OCI-LY7 (cell line): ENCODE measurements at regions not wholly inside any gene's neighbourhood (a gene's known extent, or its start where the extent isn't known, plus 50 kb on each side); places are given as distances from the start of the nearest gene placed in this dataset.

Experiments
- BruUV-seq: library from RNA; stranded (reverse); fragments of 400-500 nt; replicated peaks from 2 replicates; lab custom pipeline; 2021; lab: Mats Ljungman, UMichigan
- CTCF ChIA-PET: fragments of 300-600 bp; sonication (Branson Sonifier 250); formaldehyde crosslinking; loops from one replicate; lab custom pipeline; 2022; ENCODE audit warnings: antibody characterized with exemption; ENCODE audit not compliant: unreplicated experiment; lab: Charles Lee
- POLR2A ChIA-PET: fragments of 300-600 bp; sonication (Branson Sonifier 250); formaldehyde crosslinking; loops from one replicate; lab custom pipeline; 2022; ENCODE audit warnings: antibody characterized with exemption; lab: Charles Lee
- DNase-seq: peaks from one replicate; pipeline ENCODE4 v3.0.0-alpha.2; 2015; ENCODE audit warnings: low spot score
- H2AFZ ChIP-seq: fragments of 200-600 bp; sonication (generic), shearing (Covaris generic); 2 replicates; pipeline ENCODE4 v1.6.1; 2014; ENCODE audit warnings: mild to moderate bottlenecking, antibody characterized with exemption, low read length, moderate library complexity
- H3K27ac ChIP-seq: fragments of 200-600 bp; sonication (generic); 2 replicates; pipeline ENCODE4 v1.5.1; 2014; ENCODE audit warnings: mixed run types, low read depth, mild to moderate bottlenecking, moderate library complexity, low read length, inconsistent platforms; ENCODE audit not compliant: poor library complexity, severe bottlenecking
- H3K36me3 ChIP-seq: fragments of 200-600 bp; sonication (generic); 2 replicates; pipeline ENCODE4 v1.6.1; 2014; ENCODE audit warnings: mild to moderate bottlenecking, antibody characterized with exemption, low read length, moderate library complexity, mixed read lengths; ENCODE audit not compliant: insufficient read depth
- H3K4me1 ChIP-seq: fragments of 200-600 bp; sonication (generic); 2 replicates; pipeline ENCODE4 v1.5.1; 2014; ENCODE audit warnings: mild to moderate bottlenecking, low read length; ENCODE audit not compliant: insufficient read depth, poor library complexity, severe bottlenecking
- H3K4me2 ChIP-seq: fragments of 200-600 bp; sonication (generic); 2 replicates; pipeline ENCODE4 v1.6.1; 2014; ENCODE audit warnings: mild to moderate bottlenecking, low read length
- H3K4me3 ChIP-seq: fragments of 200-600 bp; sonication (generic); 2 replicates; pipeline ENCODE4 v1.5.1; 2014; ENCODE audit warnings: mild to moderate bottlenecking, low read depth, low read length; ENCODE audit not compliant: poor library complexity, severe bottlenecking
- H3K79me2 ChIP-seq: fragments of 200-600 bp; sonication (generic); 2 replicates; pipeline ENCODE4 v1.6.1; 2016; ENCODE audit warnings: low read depth, mild to moderate bottlenecking, low read length, moderate library complexity, mixed read lengths; ENCODE audit not compliant: insufficient read depth
- H3K9me2 ChIP-seq: fragments of 200-600 bp; sonication (generic); 2 replicates; pipeline ENCODE4 v1.6.1; 2016; ENCODE audit warnings: mild to moderate bottlenecking, low read length, mixed read lengths; ENCODE audit not compliant: insufficient read depth
- H3K9me3 ChIP-seq: fragments of 200-600 bp; sonication (generic); 2 replicates; pipeline ENCODE4 v1.6.1; 2014; ENCODE audit warnings: mild to moderate bottlenecking, mixed run types, low read length, mixed read lengths
- H4K20me1 ChIP-seq: fragments of 200-600 bp; sonication (generic); 2 replicates; pipeline ENCODE4 v1.6.1; 2014; ENCODE audit warnings: mild to moderate bottlenecking, antibody characterized with exemption, low read length, moderate library complexity, mixed read lengths; ENCODE audit not compliant: insufficient read depth
- EZH2phosphoT487 ChIP-seq: fragments of 200-600 bp; sonication (generic); IDR thresholded peaks from 2 replicates; pipeline ENCODE4 v1.6.1; 2018; ENCODE audit warnings: low read depth, borderline replicate concordance, mild to moderate bottlenecking, mixed run types, antibody characterized with exemption, low read length, moderate library complexity, mixed read lengths
- intact Hi-C: fragments of 100-400 bp; cut with micrococcal nuclease; formaldehyde crosslinking; loops from one replicate; pipeline ENCODE4 v1.10.0; 2022; ENCODE audit not compliant: unreplicated experiment
- TF ChIP-seq, protein P1 (sequence below): fragments of 200-600 bp; sonication (generic); conservative IDR thresholded peaks from 2 replicates; pipeline ENCODE4 v1.5.1; 2014; ENCODE audit warnings: mild to moderate bottlenecking, antibody characterized with exemption, low read length, moderate library complexity, mixed read lengths

DNA sequence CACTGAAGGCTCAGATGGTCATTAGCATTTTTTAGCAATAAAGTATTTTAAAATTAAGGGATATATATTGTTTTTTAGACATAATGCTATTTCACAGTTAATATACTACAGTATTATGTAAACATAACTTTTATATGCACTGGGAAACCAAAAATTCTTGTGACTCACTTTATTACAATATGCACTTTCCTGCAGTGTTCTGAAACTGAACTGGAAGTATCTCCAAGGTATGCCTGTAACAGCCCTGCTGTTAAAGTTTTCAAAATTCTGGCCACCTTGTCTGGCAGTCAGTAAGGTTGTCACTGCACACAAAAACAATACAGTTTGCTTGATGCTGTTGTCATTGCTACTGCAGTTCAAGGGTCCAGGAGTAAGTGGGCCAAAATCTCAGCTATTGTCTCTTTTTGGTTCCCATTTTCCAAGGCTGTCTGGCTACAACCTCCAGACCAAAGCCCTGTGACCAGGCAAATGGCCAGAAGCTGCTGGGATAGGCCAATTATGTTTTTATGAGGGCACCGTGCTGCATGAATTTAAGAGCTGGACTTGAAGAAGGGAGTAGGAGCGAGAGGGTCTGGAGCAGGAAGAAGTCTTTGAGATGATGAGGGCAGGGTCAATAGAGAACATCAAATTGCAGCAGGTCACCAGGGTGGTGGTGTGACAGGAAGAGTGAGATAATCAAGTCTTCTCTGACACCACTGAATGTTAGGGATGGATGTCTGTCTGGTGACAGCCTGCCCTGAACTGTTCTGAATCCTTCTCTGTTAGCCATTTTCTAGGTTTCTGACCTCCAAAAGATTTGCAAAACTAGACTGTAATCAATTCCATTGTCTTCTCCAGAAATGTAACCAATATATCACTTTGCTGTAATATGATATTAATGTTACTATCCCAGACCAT is 82.3 kb upstream of the CACHD1 start:
- no peak for TF ChIP-seq EZH2phosphoT487
- TF ChIP-seq, protein P1, sequence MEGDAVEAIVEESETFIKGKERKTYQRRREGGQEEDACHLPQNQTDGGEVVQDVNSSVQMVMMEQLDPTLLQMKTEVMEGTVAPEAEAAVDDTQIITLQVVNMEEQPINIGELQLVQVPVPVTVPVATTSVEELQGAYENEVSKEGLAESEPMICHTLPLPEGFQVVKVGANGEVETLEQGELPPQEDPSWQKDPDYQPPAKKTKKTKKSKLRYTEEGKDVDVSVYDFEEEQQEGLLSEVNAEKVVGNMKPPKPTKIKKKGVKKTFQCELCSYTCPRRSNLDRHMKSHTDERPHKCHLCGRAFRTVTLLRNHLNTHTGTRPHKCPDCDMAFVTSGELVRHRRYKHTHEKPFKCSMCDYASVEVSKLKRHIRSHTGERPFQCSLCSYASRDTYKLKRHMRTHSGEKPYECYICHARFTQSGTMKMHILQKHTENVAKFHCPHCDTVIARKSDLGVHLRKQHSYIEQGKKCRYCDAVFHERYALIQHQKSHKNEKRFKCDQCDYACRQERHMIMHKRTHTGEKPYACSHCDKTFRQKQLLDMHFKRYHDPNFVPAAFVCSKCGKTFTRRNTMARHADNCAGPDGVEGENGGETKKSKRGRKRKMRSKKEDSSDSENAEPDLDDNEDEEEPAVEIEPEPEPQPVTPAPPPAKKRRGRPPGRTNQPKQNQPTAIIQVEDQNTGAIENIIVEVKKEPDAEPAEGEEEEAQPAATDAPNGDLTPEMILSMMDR, result no peak
- H3K4me1 ChIP-seq, result no peaks in the 10 kb centered on the region
- ChIA-PET CTCF (no interaction called here), POLR2A (no interaction called here)
- H2AFZ ChIP-seq, result no peak overlapping the region
- H3K4me3 ChIP-seq, result no peak overlapping the region
- no peak for DNase-seq
- no peak overlapping the region for H3K4me2 ChIP-seq
- H3K9me3 ChIP-seq, result no peaks in the 10 kb centered on the region
- no peaks in the 10 kb centered on the region for H3K79me2 ChIP-seq
- no peaks in the 10 kb centered on the region for H3K36me3 ChIP-seq
- intact Hi-C loops, result no loop called here
- H4K20me1 ChIP-seq, result no peaks in the 10 kb centered on the region
- no peaks in the 10 kb centered on the region for H3K9me2 ChIP-seq
- H3K27ac ChIP-seq, result no peak overlapping the region
- BruUV-seq, result no TSS peak

DNA sequence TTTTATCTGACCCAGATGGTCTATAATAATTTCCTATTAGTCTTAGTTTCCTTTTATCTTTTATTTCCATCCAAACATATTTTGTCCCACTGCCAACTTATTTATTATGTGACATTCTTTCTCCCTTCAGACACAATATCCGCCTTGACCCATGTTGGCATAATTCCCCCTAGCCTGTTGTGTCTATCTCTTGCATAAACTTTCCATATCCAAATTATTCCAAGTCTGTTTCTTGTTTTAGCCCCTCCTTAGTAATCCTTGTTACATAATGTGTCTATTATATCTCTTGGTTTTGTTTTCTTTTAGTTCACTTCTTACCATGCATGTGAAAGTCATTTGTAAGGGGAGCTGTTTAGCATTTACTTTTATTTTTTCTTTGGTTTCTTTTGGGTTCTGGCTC is 81.6 kb upstream of the CACHD1 start:
- no peak overlapping the region for H3K4me3 ChIP-seq
- H3K4me1 ChIP-seq, result no peaks in the 10 kb centered on the region
- H3K9me2 ChIP-seq, result no peaks in the 10 kb centered on the region
- H3K79me2 ChIP-seq, result no peaks in the 10 kb centered on the region
- no TSS peak for BruUV-seq
- H3K9me3 ChIP-seq, result no peaks in the 10 kb centered on the region
- H3K4me2 ChIP-seq, result no peak overlapping the region
- H3K36me3 ChIP-seq, result no peaks in the 10 kb centered on the region
- ChIA-PET CTCF (no interaction called here), POLR2A (no interaction called here)
- H4K20me1 ChIP-seq, result no peaks in the 10 kb centered on the region
- intact Hi-C loops, result no loop called here
- DNase-seq, result no peak
- TF ChIP-seq, protein P1, result no peak
- no peak for TF ChIP-seq EZH2phosphoT487
- no peak overlapping the region for H3K27ac ChIP-seq
- H2AFZ ChIP-seq, result no peak overlapping the region

DNA sequence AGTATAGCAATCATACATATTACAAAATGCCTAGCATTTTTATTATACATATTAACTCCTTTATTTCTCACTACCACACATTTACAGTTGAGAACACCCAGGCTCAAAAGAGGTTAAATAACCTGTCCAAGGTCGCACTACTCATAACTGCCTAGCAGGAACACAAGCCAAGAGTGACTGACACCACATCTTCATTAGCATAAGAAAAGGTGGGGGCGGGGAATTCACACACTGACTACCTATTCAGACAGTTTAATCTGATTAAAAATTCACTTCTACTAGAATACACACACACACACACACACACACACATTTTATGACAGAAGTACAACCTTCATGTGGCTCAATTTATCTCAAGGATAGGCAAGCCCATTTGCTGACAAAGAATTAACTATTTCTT is 77.8 kb upstream of the CACHD1 start:
- H3K4me2 ChIP-seq, result no peak overlapping the region
- no peaks in the 10 kb centered on the region for H3K36me3 ChIP-seq
- H3K4me1 ChIP-seq, result no peaks in the 10 kb centered on the region
- H4K20me1 ChIP-seq, result no peaks in the 10 kb centered on the region
- H3K4me3 ChIP-seq, result no peak overlapping the region
- intact Hi-C loops, result no loop called here
- TF ChIP-seq, protein P1, result no peak
- no peak for TF ChIP-seq EZH2phosphoT487
- no peak overlapping the region for H2AFZ ChIP-seq
- CTCF ChIA-PET, result no interaction called here
- H3K27ac ChIP-seq, result no peak overlapping the region
- POLR2A ChIA-PET, result interaction anchor here (0.5 to 0.8 kb wide), 3 partner anchors 63 to 714 kb away, joined by 3 to 4 read pairs (median 3); no protein-coding TSS in a partner anchor
- H3K9me2 ChIP-seq, result no peaks in the 10 kb centered on the region
- no peaks in the 10 kb centered on the region for H3K9me3 ChIP-seq
- no TSS peak for BruUV-seq
- no peak for DNase-seq
- H3K79me2 ChIP-seq, result no peaks in the 10 kb centered on the region
